LNCaP clone FGC (cell line): ENCODE measurements at regions not wholly inside any gene's neighbourhood (a gene's known extent, or its start where the extent isn't known, plus 50 kb on each side); places are given as distances from the start of the nearest gene placed in this dataset.
A peak's percentile ranks its signal among the peaks of the same experiment; 100 is the strongest.

Source experiments
- DNase-seq: peaks from one replicate; pipeline ENCODE4 v3.0.0-alpha.2; 2011; ENCODE audit warnings: low read depth
- H3K4me3 ChIP-seq: 2 replicates; pipeline ENCODE4 v1.5.1; 2011; ENCODE audit warnings: mild to moderate bottlenecking, low read depth, low read length, control low read depth
- CTCF ChIP-seq: IDR thresholded peaks from 2 replicates; pipeline ENCODE4 v1.5.1; 2012; ENCODE audit warnings: mild to moderate bottlenecking; ENCODE audit not compliant: control insufficient read depth, insufficient read depth; ENCODE audit errors: extremely low read depth

- no peak overlapping the region for H3K4me3 ChIP-seq
- TF ChIP-seq CTCF: no peak
- peak; percentile 69 for DNase-seq
Measured at GRCh38 chr6:126439040-126439439, 99.1 kb downstream of the CENPW start.

GRCh38 chr6:126440923-126441322, 101.0 kb downstream of the CENPW start:
- no peak for TF ChIP-seq CTCF
- no peak overlapping the region for H3K4me3 ChIP-seq
- no peak for DNase-seq

GRCh38 chr6:126444659-126445273, 104.9 kb downstream of the CENPW start:
- TF ChIP-seq CTCF: no peak
- DNase-seq: no peak
- H3K4me3 ChIP-seq: no peak overlapping the region

GRCh38 chr6:126446248-126446647, 106.3 kb downstream of the CENPW start:
- no peak overlapping the region for H3K4me3 ChIP-seq
- DNase-seq: no peak
- TF ChIP-seq CTCF: no peak

GRCh38 chr6:126447367-126447766, 107.5 kb downstream of the CENPW start:
- no peak for DNase-seq
- TF ChIP-seq CTCF: no peak
- no peak overlapping the region for H3K4me3 ChIP-seq

- TF ChIP-seq CTCF: no peak
- H3K4me3 ChIP-seq: no peak overlapping the region
- DNase-seq: no peak
Measured at GRCh38 chr6:126461045-126461444, 121.1 kb downstream of the CENPW start.

- no peak for DNase-seq
- no peak for TF ChIP-seq CTCF
- no peak overlapping the region for H3K4me3 ChIP-seq
Measured at GRCh38 chr6:126464245-126464644, 124.3 kb downstream of the CENPW start.
